OCI-LY3 (cell line): ENCODE measurements at regions not wholly inside any gene's neighbourhood (a gene's known extent, or its start where the extent isn't known, plus 50 kb on each side); places are given as distances from the start of the nearest gene placed in this dataset.

Experiments
- H2AFZ ChIP-seq: fragments of 200-600, 300-600 bp; shearing (Covaris generic); 2 replicates; pipeline ENCODE4 v1.6.0; 2014; ENCODE audit warnings: antibody characterized with exemption, low read depth, low read length
- H3K27ac ChIP-seq: fragments of 200-600, 300-600 bp; sonication (generic); 2 replicates; pipeline ENCODE4 v1.5.1; 2014; ENCODE audit warnings: mild to moderate bottlenecking, low read length, moderate library complexity, mixed read lengths
- H3K27me3 ChIP-seq: fragments of 200-600, 300-600 bp; sonication (generic); 2 replicates; pipeline ENCODE4 v1.6.1; 2014; ENCODE audit warnings: low read depth, low read length, mixed read lengths
- H3K36me3 ChIP-seq: fragments of 200-600, 300-600 bp; sonication (generic); replicated peaks from 2 replicates; pipeline ENCODE3; 2014; ENCODE audit warnings: low read depth, low read length, mixed read lengths
- H3K4me1 ChIP-seq: fragments of 300-600, 200-600 bp; sonication (generic); 2 replicates; pipeline ENCODE4 v1.6.1; 2014; ENCODE audit warnings: low read length, mixed read lengths
- H3K4me2 ChIP-seq: fragments of 200-600, 300-600 bp; sonication (generic); 2 replicates; pipeline ENCODE4 v1.6.1; 2014; ENCODE audit warnings: low read length, mixed read lengths
- H3K4me3 ChIP-seq: fragments of 300-600, 200-600 bp; sonication (generic); 2 replicates; pipeline ENCODE4 v1.5.1; 2014; ENCODE audit warnings: antibody characterized with exemption, mild to moderate bottlenecking, low read length, moderate library complexity
- H3K79me2 ChIP-seq: fragments of 300-600, 200-600 bp; shearing (Covaris generic); 2 replicates; pipeline ENCODE4 v1.6.1; 2014; ENCODE audit warnings: mild to moderate bottlenecking, low read length, mixed read lengths
- H3K9ac ChIP-seq: fragments of 300-600, 200-600 bp; shearing (Covaris generic); 2 replicates; pipeline ENCODE4 v1.6.0; 2014; ENCODE audit warnings: mild to moderate bottlenecking, low read length, moderate library complexity
- H3K9me3 ChIP-seq: fragments of 200-600, 300-600 bp; shearing (Covaris generic); 2 replicates; pipeline ENCODE4 v1.6.1; 2014; ENCODE audit warnings: low read length, mixed read lengths; ENCODE audit not compliant: insufficient read depth
- H4K20me1 ChIP-seq: fragments of 200-600, 300-600 bp; sonication (generic); 2 replicates; pipeline ENCODE4 v1.6.1; 2016; ENCODE audit warnings: low read length, mixed read lengths; ENCODE audit not compliant: insufficient read depth
- EZH2phosphoT487 ChIP-seq: fragments of 200-600 bp; shearing (Covaris generic); IDR thresholded peaks from 2 replicates; pipeline ENCODE4 v1.6.1; 2018; ENCODE audit warnings: antibody characterized with exemption, mixed run types, low read depth
- TF ChIP-seq, protein P1 (sequence below): fragments of 200-600, 300-600 bp; sonication (generic); IDR thresholded peaks from 2 replicates; pipeline ENCODE4 v1.5.1; 2014; ENCODE audit warnings: antibody characterized with exemption, low read length, low read depth

- no peak overlapping the region for H3K9ac ChIP-seq
- H2AFZ ChIP-seq = no peak overlapping the region
- H3K9me3 ChIP-seq = no peaks in the 10 kb centered on the region
- no peak overlapping the region for H3K27ac ChIP-seq
- no peaks in the 10 kb centered on the region for H3K36me3 ChIP-seq
- TF ChIP-seq, protein P1, sequence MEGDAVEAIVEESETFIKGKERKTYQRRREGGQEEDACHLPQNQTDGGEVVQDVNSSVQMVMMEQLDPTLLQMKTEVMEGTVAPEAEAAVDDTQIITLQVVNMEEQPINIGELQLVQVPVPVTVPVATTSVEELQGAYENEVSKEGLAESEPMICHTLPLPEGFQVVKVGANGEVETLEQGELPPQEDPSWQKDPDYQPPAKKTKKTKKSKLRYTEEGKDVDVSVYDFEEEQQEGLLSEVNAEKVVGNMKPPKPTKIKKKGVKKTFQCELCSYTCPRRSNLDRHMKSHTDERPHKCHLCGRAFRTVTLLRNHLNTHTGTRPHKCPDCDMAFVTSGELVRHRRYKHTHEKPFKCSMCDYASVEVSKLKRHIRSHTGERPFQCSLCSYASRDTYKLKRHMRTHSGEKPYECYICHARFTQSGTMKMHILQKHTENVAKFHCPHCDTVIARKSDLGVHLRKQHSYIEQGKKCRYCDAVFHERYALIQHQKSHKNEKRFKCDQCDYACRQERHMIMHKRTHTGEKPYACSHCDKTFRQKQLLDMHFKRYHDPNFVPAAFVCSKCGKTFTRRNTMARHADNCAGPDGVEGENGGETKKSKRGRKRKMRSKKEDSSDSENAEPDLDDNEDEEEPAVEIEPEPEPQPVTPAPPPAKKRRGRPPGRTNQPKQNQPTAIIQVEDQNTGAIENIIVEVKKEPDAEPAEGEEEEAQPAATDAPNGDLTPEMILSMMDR = no peak
- TF ChIP-seq EZH2phosphoT487 = no peak
- H3K27me3 ChIP-seq = peaks cover 5% of the 10 kb centered on the region; the same call in 1 of the 2 replicates
- no peak overlapping the region for H3K4me3 ChIP-seq
- no peaks in the 10 kb centered on the region for H3K79me2 ChIP-seq
- no peak overlapping the region for H3K4me2 ChIP-seq
- H3K4me1 ChIP-seq = no peaks in the 10 kb centered on the region
- H4K20me1 ChIP-seq = no peaks in the 10 kb centered on the region
Observed at GRCh38 chr1:11384170-11384554, 94.8 kb upstream of the DISP3 start.

GRCh38 chr1:11387829-11388228, 91.1 kb upstream of the DISP3 start:
- TF ChIP-seq, protein P1 = no peak
- no peak for TF ChIP-seq EZH2phosphoT487
- Histone ChIP-seq H3K4me3 (no peak overlapping the region), H3K4me1 (no peaks in the 10 kb centered on the region), H3K4me2 (no peak overlapping the region), H3K79me2 (no peaks in the 10 kb centered on the region), H3K27me3 (peaks cover 3% of the 10 kb centered on the region; the same call in 1 of the 2 replicates), H2AFZ (no peak overlapping the region), H3K9ac (no peak overlapping the region), H4K20me1 (no peaks in the 10 kb centered on the region), H3K9me3 (no peaks in the 10 kb centered on the region), H3K36me3 (no peaks in the 10 kb centered on the region), H3K27ac (no peak overlapping the region)

- Histone ChIP-seq H2AFZ (no peak overlapping the region), H4K20me1 (no peaks in the 10 kb centered on the region), H3K4me2 (no peak overlapping the region), H3K4me1 (no peaks in the 10 kb centered on the region), H3K79me2 (no peaks in the 10 kb centered on the region), H3K36me3 (no peaks in the 10 kb centered on the region), H3K4me3 (no peak overlapping the region), H3K27ac (no peak overlapping the region), H3K27me3 (peaks cover 3% of the 10 kb centered on the region; the same call in 1 of the 2 replicates), H3K9me3 (no peaks in the 10 kb centered on the region), H3K9ac (no peak overlapping the region)
- TF ChIP-seq, protein P1 = no peak
- no peak for TF ChIP-seq EZH2phosphoT487
Observed at GRCh38 chr1:11388617-11389016, 90.3 kb upstream of the DISP3 start.

- Histone ChIP-seq H3K4me3 (no peak overlapping the region), H3K4me2 (peak overlapping the region; percentile 30; the same call in 1 of the 2 replicates), H3K4me1 (no peaks in the 10 kb centered on the region), H3K79me2 (no peaks in the 10 kb centered on the region), H4K20me1 (no peaks in the 10 kb centered on the region), H3K9ac (no peak overlapping the region), H3K36me3 (no peaks in the 10 kb centered on the region), H3K27ac (no peak overlapping the region), H3K9me3 (no peaks in the 10 kb centered on the region), H3K27me3 (peaks cover 3% of the 10 kb centered on the region; the same call in 1 of the 2 replicates), H2AFZ (no peak overlapping the region)
- TF ChIP-seq, protein P1 = no peak
- TF ChIP-seq EZH2phosphoT487 = no peak
Observed at GRCh38 chr1:11391327-11391726, 87.6 kb upstream of the DISP3 start.
